K562 (cell line): ENCODE measurements at regions not wholly inside any gene's neighbourhood (a gene's known extent, or its start where the extent isn't known, plus 50 kb on each side); places are given as distances from the start of the nearest gene placed in this dataset.

Experiments
- ELF1 ChIP-seq: fragments of 200-800 bp; sonication (Bioruptor generic); IDR thresholded peaks from 2 replicates; pipeline ENCODE4 v1.6.1; 2016; ENCODE audit warnings: missing genetic modification characterization, missing compliant biosample characterization
- ESRRB ChIP-seq: fragments of 250-450 bp; sonication (Bioruptor Pico); IDR thresholded peaks from 2 replicates; pipeline ENCODE4 v1.5.0; 2020; ENCODE audit warnings: mild to moderate bottlenecking, moderate library complexity, borderline replicate concordance
- FOS ChIP-seq: IDR thresholded peaks from 3 replicates; pipeline ENCODE4 v1.6.1; 2011; ENCODE audit not compliant: insufficient read length; ENCODE audit errors: extremely low read depth
- FOXJ3 ChIP-seq: sonication (generic); formaldehyde crosslinking; IDR thresholded peaks from 2 replicates; pipeline ENCODE4 v1.4.0; 2020; ENCODE audit warnings: mild to moderate bottlenecking, missing genetic modification reagents
- JUNB ChIP-seq: fragments of 450-650 bp; formaldehyde crosslinking; conservative IDR thresholded peaks from 2 replicates; pipeline ENCODE4 v1.4.0; 2020; ENCODE audit warnings: mild to moderate bottlenecking
- KAT7 ChIP-seq: sonication (generic); formaldehyde crosslinking; IDR thresholded peaks from 2 replicates; pipeline ENCODE4 v1.8.0; 2022; ENCODE audit warnings: missing genetic modification reagents, mild to moderate bottlenecking, borderline replicate concordance
- KLF1 ChIP-seq: fragments of 450-650 bp; IDR thresholded peaks from 2 replicates; pipeline ENCODE4 v1.6.1; 2016; ENCODE audit warnings: missing genetic modification characterization, missing compliant biosample characterization
- PHF8 ChIP-seq: fragments of 200-600 bp; sonication (generic); IDR thresholded peaks from 2 replicates; pipeline ENCODE4 v1.6.1; 2012; ENCODE audit warnings: mixed run types, mild to moderate bottlenecking, inconsistent platforms, low read length, moderate library complexity, borderline replicate concordance
- TAF1 ChIP-seq: IDR thresholded peaks from 2 replicates; pipeline ENCODE4 v1.6.1; 2011; ENCODE audit warnings: mild to moderate bottlenecking, low read length, moderate library complexity; ENCODE audit not compliant: insufficient read depth, control insufficient read depth, severe bottlenecking; ENCODE audit errors: extremely low read depth
- ZNF253 ChIP-seq: fragments of 250-450 bp; sonication (Bioruptor Pico); conservative IDR thresholded peaks from 2 replicates; pipeline ENCODE4 v1.6.1; 2021; ENCODE audit warnings: mild to moderate bottlenecking
- ZNF583 ChIP-seq: fragments of 250-450 bp; sonication (Bioruptor Pico); IDR thresholded peaks from 2 replicates; pipeline ENCODE4 v1.4.0; 2020
- ZZZ3 ChIP-seq: fragments of 450-650 bp; IDR thresholded peaks from 2 replicates; pipeline ENCODE4 v1.6.1; 2016; ENCODE audit warnings: antibody characterized with exemption, mild to moderate bottlenecking, moderate library complexity
- TF ChIP-seq, protein P1 (sequence below), 3 experiments: IDR thresholded peaks in 2 of 3; conservative IDR thresholded peaks in 1 of 3; 2 replicates each; pipeline ENCODE4 v1.5.1; 2011 to 2012; ENCODE audit warnings: low read length in 3 of 3, mild to moderate bottlenecking in 3 of 3, control low read depth in 2 of 3, improper control_type of control experiment in 1 of 3, inconsistent platforms in 1 of 3, low read depth in 1 of 3, mixed read lengths in 1 of 3, moderate library complexity in 1 of 3; ENCODE audit not compliant: insufficient read depth in 2 of 3
- TF ChIP-seq, protein P2 (sequence below): conservative IDR thresholded peaks from 2 replicates; pipeline ENCODE4 v1.6.1; 2011; ENCODE audit warnings: low read depth, mild to moderate bottlenecking, low read length; ENCODE audit not compliant: control insufficient read depth

DNA sequence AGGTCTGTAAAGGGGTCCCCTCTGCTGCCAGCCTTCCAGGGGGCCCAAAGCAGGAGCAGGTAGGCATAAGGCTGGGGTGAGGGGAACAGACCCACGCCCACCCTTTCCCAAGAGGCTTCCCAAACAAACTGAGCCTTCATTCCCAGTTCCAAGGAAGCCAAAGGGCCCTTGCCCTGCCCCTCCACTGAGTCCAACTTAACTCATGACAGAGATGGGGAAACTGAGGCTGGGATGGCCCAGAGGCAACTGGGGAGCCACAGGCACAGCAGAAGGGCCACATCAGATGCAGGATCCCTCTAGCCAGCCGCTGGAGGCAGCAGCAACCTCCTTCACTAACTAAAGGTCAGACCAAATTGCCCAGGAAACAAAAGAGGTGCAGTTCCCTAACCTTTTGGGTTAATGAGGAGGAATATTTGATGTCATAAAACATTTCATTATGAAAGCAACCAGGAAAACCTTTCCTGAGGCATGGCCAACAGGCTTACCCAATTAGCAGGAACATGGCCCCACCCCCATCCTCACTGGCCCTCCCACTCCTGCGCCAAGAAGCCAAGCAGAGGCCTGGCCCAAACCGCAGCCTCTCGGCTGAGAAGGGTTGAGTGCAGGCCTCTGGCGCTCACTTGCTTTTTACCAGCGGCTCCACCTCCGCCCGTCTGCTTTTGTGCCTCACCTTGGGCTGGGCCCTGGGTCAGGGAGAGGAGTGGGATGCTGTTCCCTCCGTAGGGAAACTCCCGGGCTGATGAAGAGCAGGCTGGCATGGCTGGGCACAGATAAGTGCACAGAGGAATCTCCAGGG is 293.5 kb upstream of the RTL1 start:
- no peak for TF ChIP-seq FOS
- TF ChIP-seq ZNF253 (CRISPR knock-in tag), result no peak
- no peak for TF ChIP-seq FOXJ3 (CRISPR knock-in tag)
- no peak for TF ChIP-seq KAT7 (CRISPR knock-in tag)
- TF ChIP-seq ESRRB (CRISPR knock-in tag), result no peak
- TF ChIP-seq, protein P1, sequence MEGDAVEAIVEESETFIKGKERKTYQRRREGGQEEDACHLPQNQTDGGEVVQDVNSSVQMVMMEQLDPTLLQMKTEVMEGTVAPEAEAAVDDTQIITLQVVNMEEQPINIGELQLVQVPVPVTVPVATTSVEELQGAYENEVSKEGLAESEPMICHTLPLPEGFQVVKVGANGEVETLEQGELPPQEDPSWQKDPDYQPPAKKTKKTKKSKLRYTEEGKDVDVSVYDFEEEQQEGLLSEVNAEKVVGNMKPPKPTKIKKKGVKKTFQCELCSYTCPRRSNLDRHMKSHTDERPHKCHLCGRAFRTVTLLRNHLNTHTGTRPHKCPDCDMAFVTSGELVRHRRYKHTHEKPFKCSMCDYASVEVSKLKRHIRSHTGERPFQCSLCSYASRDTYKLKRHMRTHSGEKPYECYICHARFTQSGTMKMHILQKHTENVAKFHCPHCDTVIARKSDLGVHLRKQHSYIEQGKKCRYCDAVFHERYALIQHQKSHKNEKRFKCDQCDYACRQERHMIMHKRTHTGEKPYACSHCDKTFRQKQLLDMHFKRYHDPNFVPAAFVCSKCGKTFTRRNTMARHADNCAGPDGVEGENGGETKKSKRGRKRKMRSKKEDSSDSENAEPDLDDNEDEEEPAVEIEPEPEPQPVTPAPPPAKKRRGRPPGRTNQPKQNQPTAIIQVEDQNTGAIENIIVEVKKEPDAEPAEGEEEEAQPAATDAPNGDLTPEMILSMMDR (IDR thresholded peaks at IDR 0.05 in 2 of 3, conservative IDR thresholded peaks at IDR 0.05 in 1 of 3; ENCODE audit: insufficient read depth in 2 of 3, low read depth in 1 of 3, low read length in 3 of 3), result no peak
- no peak for TF ChIP-seq KLF1 (tag)
- no peak for TF ChIP-seq TAF1
- no peak for TF ChIP-seq ELF1 (tag)
- no peak for TF ChIP-seq JUNB (CRISPR knock-in tag)
- TF ChIP-seq, protein P2, sequence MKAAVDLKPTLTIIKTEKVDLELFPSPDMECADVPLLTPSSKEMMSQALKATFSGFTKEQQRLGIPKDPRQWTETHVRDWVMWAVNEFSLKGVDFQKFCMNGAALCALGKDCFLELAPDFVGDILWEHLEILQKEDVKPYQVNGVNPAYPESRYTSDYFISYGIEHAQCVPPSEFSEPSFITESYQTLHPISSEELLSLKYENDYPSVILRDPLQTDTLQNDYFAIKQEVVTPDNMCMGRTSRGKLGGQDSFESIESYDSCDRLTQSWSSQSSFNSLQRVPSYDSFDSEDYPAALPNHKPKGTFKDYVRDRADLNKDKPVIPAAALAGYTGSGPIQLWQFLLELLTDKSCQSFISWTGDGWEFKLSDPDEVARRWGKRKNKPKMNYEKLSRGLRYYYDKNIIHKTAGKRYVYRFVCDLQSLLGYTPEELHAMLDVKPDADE, result no peak
- no peak for TF ChIP-seq PHF8
- TF ChIP-seq ZZZ3, result no peak
- TF ChIP-seq ZNF583 (CRISPR knock-in tag), result no peak
